ENCODE measurements at regions not wholly inside any gene's neighbourhood (a gene's known extent, or its start where the extent isn't known, plus 50 kb on each side); places are given as distances from the start of the nearest gene placed in this dataset.
"Not testable (repeated sequence)": the region's sequence is repeated elsewhere in the genome, so short reads cannot be mapped to it uniquely, and the experiment has no call there.

- DNase-seq: no peak
Measured at GRCh38 chr3:82143661-82144412, 382.4 kb upstream of the GBE1 start.

GRCh38 chr3:82141592-82141991 lies 380.1 kb upstream of the GBE1 start:
- DNase-seq: no peak

GRCh38 chr3:82137861-82138260 lies 376.4 kb upstream of the GBE1 start:
- no peak for DNase-seq

- no peak for DNase-seq
Measured at GRCh38 chr3:82137050-82137449, 375.6 kb upstream of the GBE1 start.

GRCh38 chr3:82133070-82133606 lies 371.7 kb upstream of the GBE1 start:
- peak; percentile 55 for DNase-seq

GRCh38 chr3:82132210-82133069 lies 371.0 kb upstream of the GBE1 start:
- DNase-seq: no peak

- DNase-seq: no peak
Measured at GRCh38 chr3:82130046-82130445, 368.6 kb upstream of the GBE1 start.

- no peak for DNase-seq
Measured at GRCh38 chr3:82129221-82129801, 367.9 kb upstream of the GBE1 start.

GRCh38 chr3:82128271-82128670 lies 366.8 kb upstream of the GBE1 start:
- DNase-seq: no peak

GRCh38 chr3:82122554-82123345 lies 361.3 kb upstream of the GBE1 start:
- no peak for DNase-seq

- no peak for DNase-seq
Measured at GRCh38 chr3:82114589-82114988, 353.1 kb upstream of the GBE1 start.

GRCh38 chr3:82110721-82111120 lies 349.3 kb upstream of the GBE1 start:
- DNase-seq: not testable (repeated sequence)

- no peak for DNase-seq
Measured at GRCh38 chr3:82103241-82103640, 341.8 kb upstream of the GBE1 start.

- DNase-seq: no peak
Measured at GRCh38 chr3:82100378-82100777, 338.9 kb upstream of the GBE1 start.

- no peak for DNase-seq
Measured at GRCh38 chr3:82093641-82094040, 332.2 kb upstream of the GBE1 start.

GRCh38 chr3:82088749-82089148 lies 327.3 kb upstream of the GBE1 start:
- DNase-seq: no peak

GRCh38 chr3:82087958-82088357 lies 326.5 kb upstream of the GBE1 start:
- DNase-seq: no peak

- DNase-seq: no peak
Measured at GRCh38 chr3:82085851-82086475, 324.5 kb upstream of the GBE1 start.

- DNase-seq: no peak
Measured at GRCh38 chr3:82085356-82085755, 323.9 kb upstream of the GBE1 start.

GRCh38 chr3:82084824-82085223 lies 323.4 kb upstream of the GBE1 start:
- DNase-seq: no peak

GRCh38 chr3:82082796-82083195 lies 321.4 kb upstream of the GBE1 start:
- DNase-seq: no peak

GRCh38 chr3:82081351-82081750 lies 319.9 kb upstream of the GBE1 start:
- no peak for DNase-seq

Measured in activated CD4-positive, alpha-beta T cell treated with anti-CD3 and anti-CD28 coated beads for 48 hours (primary cell).